CD8-positive, alpha-beta memory T cell (primary cell): ENCODE measurements at regions not wholly inside any gene's neighbourhood (a gene's known extent, or its start where the extent isn't known, plus 50 kb on each side); places are given as distances from the start of the nearest gene placed in this dataset.

Experiments
- CTCF ChIA-PET: fragments of 350-600 bp; sonication (Branson Sonifier 250); formaldehyde crosslinking; loops from one replicate; lab custom pipeline; 2021; ENCODE audit warnings: antibody characterized with exemption; lab: Charles Lee
- POLR2A ChIA-PET: fragments of 350-600 bp; sonication (Branson Sonifier 250); formaldehyde crosslinking; loops from one replicate; lab custom pipeline; 2021; ENCODE audit warnings: antibody characterized with exemption; lab: Charles Lee
- DNase-seq, 5 donors: peaks; one replicate each; pipeline versions ENCODE4 v3.0.0 to v3.0.0-alpha.2; 2020 to 2022; ENCODE audit warnings: mixed read lengths in 1 of 5
- H3K27ac ChIP-seq: one replicate; pipeline ENCODE4 v1.7.0; 2013; ENCODE audit warnings: low read depth, mild to moderate bottlenecking, low read length, moderate library complexity
- H3K27me3 ChIP-seq: 2 replicates; pipeline ENCODE4 v1.7.0; 2013; ENCODE audit warnings: low read length, mild to moderate bottlenecking; ENCODE audit not compliant: insufficient read depth, poor library complexity, severe bottlenecking
- H3K36me3 ChIP-seq: 2 replicates; pipeline ENCODE4 v1.7.0; 2013; ENCODE audit warnings: mild to moderate bottlenecking, low read length, moderate library complexity; ENCODE audit not compliant: insufficient read depth
- H3K4me1 ChIP-seq: 2 replicates; pipeline ENCODE4 v1.7.0; 2013; ENCODE audit warnings: mild to moderate bottlenecking, low read length, moderate library complexity; ENCODE audit not compliant: insufficient read depth
- H3K4me3 ChIP-seq: 2 replicates; pipeline ENCODE4 v1.7.0; 2013; ENCODE audit warnings: mild to moderate bottlenecking, low read length
- H3K9me3 ChIP-seq: 2 replicates; pipeline ENCODE4 v1.7.0; 2013; ENCODE audit warnings: mild to moderate bottlenecking, low read length
- H3K27ac Mint-ChIP-seq, 8 donors: one replicate each; pipeline ENCODE4 v1.8.0; 2020 to 2021; ENCODE audit warnings: mixed read lengths in 8 of 8, mild to moderate bottlenecking in 6 of 8, inconsistent platforms in 3 of 8, moderate library complexity in 3 of 8
- H3K27me3 Mint-ChIP-seq, 2 donors: one replicate each; pipeline ENCODE4 v1.8.0; 2020 to 2021; ENCODE audit warnings: mixed read lengths in 2 of 2, mild to moderate bottlenecking in 1 of 2, moderate library complexity in 1 of 2
- H3K36me3 Mint-ChIP-seq, 3 donors: one replicate each; pipeline ENCODE4 v1.8.0; 2020 to 2021; ENCODE audit warnings: mixed read lengths in 3 of 3, inconsistent platforms in 1 of 3, mild to moderate bottlenecking in 1 of 3
- H3K4me1 Mint-ChIP-seq, 3 donors: one replicate each; pipeline ENCODE4 v1.8.0; 2020 to 2021; ENCODE audit warnings: mixed read lengths in 3 of 3, inconsistent platforms in 1 of 3, mild to moderate bottlenecking in 1 of 3
- H3K4me3 Mint-ChIP-seq, 7 donors: one replicate each; pipeline ENCODE4 v1.8.0; 2020 to 2021; ENCODE audit warnings: mixed read lengths in 7 of 7, mild to moderate bottlenecking in 6 of 7, moderate library complexity in 4 of 7, inconsistent platforms in 2 of 7
- H3K9me3 Mint-ChIP-seq, 5 donors: one replicate each; pipeline ENCODE4 v1.8.0; 2020 to 2022; ENCODE audit warnings: mixed read lengths in 5 of 5, mild to moderate bottlenecking in 3 of 5, moderate library complexity in 2 of 5, inconsistent platforms in 1 of 5

- no peaks in the 10 kb centered on the region for H3K36me3 ChIP-seq
- Mint-ChIP-seq H3K9me3 (no peaks in the 10 kb centered on the region), H3K36me3 (no peaks in the 10 kb centered on the region), H3K4me3 (no peak overlapping the region), H3K27ac (no peak overlapping the region), H3K4me1 (peaks cover 0 to 8% (median 0%) of the 10 kb centered on the region in 3 donors), H3K27me3 (peaks cover 2 to 4% of the 10 kb centered on the region in 2 donors)
- ChIA-PET CTCF (no interaction called here), POLR2A (no interaction called here)
- H3K27me3 ChIP-seq, result no peaks in the 10 kb centered on the region
- DNase-seq, result no peak
- H3K4me1 ChIP-seq, result no peaks in the 10 kb centered on the region
- no peaks in the 10 kb centered on the region for H3K9me3 ChIP-seq
- H3K4me3 ChIP-seq, result no peak overlapping the region
- H3K27ac ChIP-seq, result no peak overlapping the region
These were observed 78.5 kb downstream of the OAT start for GRCh38 chr10:124340033-124340760.

DNA sequence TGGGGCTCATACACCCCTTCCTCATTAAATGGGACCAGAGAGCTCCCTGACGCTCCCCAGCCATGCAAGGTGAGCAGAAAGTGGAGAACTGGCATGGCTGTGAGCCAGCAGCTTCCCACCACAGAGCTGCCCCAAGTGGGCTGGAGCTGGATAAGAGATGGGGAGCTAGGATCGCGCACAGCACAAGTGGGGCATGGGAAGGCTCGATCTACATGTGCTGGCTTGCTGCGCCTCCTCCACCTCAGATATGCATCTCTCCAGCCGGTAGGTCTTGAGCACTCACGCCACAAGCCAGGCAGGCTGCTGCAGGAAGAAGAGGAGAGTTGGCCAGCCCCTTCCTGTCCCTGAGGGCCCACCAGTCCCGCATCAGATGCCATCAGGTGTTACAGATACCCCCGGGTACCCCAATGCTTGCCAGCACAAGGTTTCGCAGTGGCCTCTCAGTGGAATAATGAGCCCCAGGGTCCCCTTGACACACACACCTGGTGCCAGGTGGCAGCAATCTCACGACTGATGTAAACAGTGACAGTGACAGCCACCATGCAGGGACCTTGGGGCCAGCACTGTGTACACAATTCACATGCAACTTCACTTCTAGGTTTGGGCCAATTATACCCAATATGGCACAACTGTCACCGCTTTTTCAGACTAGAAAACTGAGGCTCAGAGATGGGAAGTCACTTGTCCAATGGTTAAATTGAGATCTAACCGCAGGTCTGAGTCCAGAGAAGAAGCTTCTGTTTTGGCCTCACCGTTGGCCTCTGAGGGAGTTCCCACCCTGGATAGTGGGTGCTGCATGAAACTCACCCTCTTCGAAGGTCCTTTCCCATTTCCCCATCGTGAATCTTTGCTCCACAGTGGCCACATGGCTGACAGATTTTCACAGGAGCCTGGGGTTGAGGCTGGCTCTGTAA is 79.3 kb downstream of the OAT start:
- CTCF ChIA-PET, result no interaction called here
- peaks cover 2 to 4% of the 10 kb centered on the region in 2 donors for H3K27me3 Mint-ChIP-seq

DNA sequence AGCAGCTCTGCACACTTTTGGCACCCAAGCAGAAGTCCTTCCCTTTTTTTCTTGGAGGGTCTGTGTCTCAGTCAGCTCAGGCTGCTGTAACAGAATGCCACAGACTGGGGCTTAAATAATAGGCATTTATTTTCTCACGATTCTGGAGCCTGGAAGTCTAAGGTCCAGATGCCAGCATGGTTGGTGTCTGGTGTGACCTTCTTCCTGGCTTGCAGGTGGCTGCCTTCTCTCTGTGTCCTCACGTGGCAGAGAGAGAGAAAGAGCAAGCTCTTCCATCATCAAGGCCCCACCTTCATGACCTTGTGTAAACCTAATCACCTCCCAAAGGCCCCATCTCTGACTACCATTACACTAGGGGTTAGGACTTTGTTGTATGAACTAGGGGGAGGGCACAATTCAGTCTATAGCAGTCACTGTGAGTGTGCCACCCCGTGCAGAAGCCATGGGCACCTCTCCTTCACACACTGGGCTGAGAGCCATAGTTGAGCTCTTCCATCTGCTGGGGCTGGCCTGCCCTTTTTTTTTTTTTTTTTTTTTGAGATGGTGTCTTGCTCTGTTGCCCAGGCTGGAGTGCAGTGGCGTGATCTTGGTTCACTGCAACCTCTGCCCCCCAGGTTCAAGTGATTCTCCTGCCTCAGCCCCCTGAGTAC is 80.3 kb downstream of the OAT start:
- Mint-ChIP-seq H3K27ac (no peak overlapping the region), H3K27me3 (peaks cover 2 to 4% of the 10 kb centered on the region in 2 donors), H3K4me1 (peaks cover 0 to 8% (median 0%) of the 10 kb centered on the region in 3 donors), H3K36me3 (no peaks in the 10 kb centered on the region), H3K9me3 (no peaks in the 10 kb centered on the region), H3K4me3 (no peak overlapping the region)
- Histone ChIP-seq H3K4me1 (no peaks in the 10 kb centered on the region), H3K9me3 (no peaks in the 10 kb centered on the region), H3K27ac (no peak overlapping the region), H3K27me3 (no peaks in the 10 kb centered on the region), H3K4me3 (no peak overlapping the region), H3K36me3 (no peaks in the 10 kb centered on the region)
- DNase-seq, result no peak
- ChIA-PET POLR2A (no interaction called here), CTCF (no interaction called here)

More for the DNA sequence above, 79.3 kb downstream of the OAT start:
- no peaks in the 10 kb centered on the region for H3K4me1 ChIP-seq
- H3K36me3 ChIP-seq, result no peaks in the 10 kb centered on the region
- POLR2A ChIA-PET, result no interaction called here
- H3K4me3 ChIP-seq, result no peak overlapping the region
- no peak for DNase-seq
- Mint-ChIP-seq H3K9me3 (no peaks in the 10 kb centered on the region), H3K36me3 (no peaks in the 10 kb centered on the region), H3K4me1 (peaks cover 0 to 8% (median 0%) of the 10 kb centered on the region in 3 donors), H3K27ac (peak overlapping the region in 1 of 8 donors; percentile 26), H3K4me3 (no peak overlapping the region)
- H3K27ac ChIP-seq, result no peak overlapping the region
- H3K27me3 ChIP-seq, result no peaks in the 10 kb centered on the region
- no peaks in the 10 kb centered on the region for H3K9me3 ChIP-seq

GRCh38 chr10:124336186-124336585 is 82.5 kb downstream of the OAT start:
- DNase-seq, result no peak
- Mint-ChIP-seq H3K4me3 (no peak overlapping the region), H3K27ac (no peak overlapping the region), H3K36me3 (peaks cover 0 to 4% (median 0%) of the 10 kb centered on the region in 3 donors), H3K4me1 (peaks cover 0 to 2% (median 0%) of the 10 kb centered on the region in 3 donors), H3K27me3 (peaks cover 5% of the 10 kb centered on the region in 2 donors), H3K9me3 (peaks cover 5 to 6% (median 5%) of the 10 kb centered on the region in 5 donors)
- Histone ChIP-seq H3K27ac (no peak overlapping the region), H3K27me3 (no peaks in the 10 kb centered on the region), H3K36me3 (no peaks in the 10 kb centered on the region), H3K4me3 (no peak overlapping the region), H3K4me1 (no peaks in the 10 kb centered on the region), H3K9me3 (no peaks in the 10 kb centered on the region)
- POLR2A ChIA-PET, result interaction anchor here (0.8 kb wide), 1 partner anchor 1922 kb away, joined by 4 read pairs; no protein-coding TSS in a partner anchor
- CTCF ChIA-PET, result no interaction called here

DNA sequence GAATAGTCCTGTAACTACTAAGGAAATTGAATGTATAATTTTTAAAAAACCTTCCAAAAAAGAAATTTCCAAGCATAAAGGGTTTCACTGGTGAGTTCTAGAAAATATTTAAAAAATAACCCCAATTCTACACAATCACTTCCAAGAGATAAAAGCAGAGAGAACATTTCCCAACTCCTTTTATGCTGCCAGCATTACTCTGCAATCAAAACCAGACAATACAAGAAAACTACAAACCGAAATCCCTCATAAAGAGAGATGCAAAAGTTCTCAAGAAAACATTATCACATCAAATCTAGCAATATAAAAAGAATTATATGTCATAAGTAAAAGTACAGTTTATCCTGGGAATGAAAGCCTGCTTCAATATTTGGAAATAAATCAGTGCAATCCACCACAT is 84.8 kb downstream of the OAT start:
- Mint-ChIP-seq H3K36me3 (peaks cover 0 to 4% (median 0%) of the 10 kb centered on the region in 3 donors), H3K4me3 (no peak overlapping the region), H3K27me3 (peaks cover 8 to 22% of the 10 kb centered on the region in 2 donors), H3K27ac (no peak overlapping the region), H3K9me3 (peaks cover 5 to 9% (median 6%) of the 10 kb centered on the region in 5 donors), H3K4me1 (no peaks in the 10 kb centered on the region)
- Histone ChIP-seq H3K27ac (no peak overlapping the region), H3K36me3 (no peaks in the 10 kb centered on the region), H3K4me3 (no peak overlapping the region), H3K27me3 (no peaks in the 10 kb centered on the region), H3K4me1 (no peaks in the 10 kb centered on the region), H3K9me3 (no peaks in the 10 kb centered on the region)
- POLR2A ChIA-PET, result no interaction called here
- CTCF ChIA-PET, result no interaction called here
- DNase-seq, result no peak

- Histone ChIP-seq H3K4me3 (no peak overlapping the region), H3K27ac (no peak overlapping the region), H3K27me3 (no peaks in the 10 kb centered on the region), H3K9me3 (no peaks in the 10 kb centered on the region), H3K36me3 (no peaks in the 10 kb centered on the region), H3K4me1 (no peaks in the 10 kb centered on the region)
- no peaks in the 10 kb centered on the region for H3K4me1 Mint-ChIP-seq
- peaks cover 0 to 4% (median 0%) of the 10 kb centered on the region in 3 donors for H3K36me3 Mint-ChIP-seq
- no peak overlapping the region for H3K27ac Mint-ChIP-seq
- POLR2A ChIA-PET, result no interaction called here
- DNase-seq, result no peak
- no peak overlapping the region for H3K4me3 Mint-ChIP-seq
- CTCF ChIA-PET, result no interaction called here
- peaks cover 9 to 32% of the 10 kb centered on the region in 2 donors for H3K27me3 Mint-ChIP-seq
- H3K9me3 Mint-ChIP-seq, result peaks cover 5 to 9% (median 6%) of the 10 kb centered on the region in 5 donors
These were observed 86.3 kb downstream of the OAT start for GRCh38 chr10:124332426-124332825.

GRCh38 chr10:124329941-124330340 is 88.8 kb downstream of the OAT start:
- CTCF ChIA-PET, result no interaction called here
- POLR2A ChIA-PET, result no interaction called here
- Histone ChIP-seq H3K36me3 (no peaks in the 10 kb centered on the region), H3K27me3 (no peaks in the 10 kb centered on the region), H3K27ac (no peak overlapping the region), H3K4me1 (no peaks in the 10 kb centered on the region), H3K4me3 (no peak overlapping the region), H3K9me3 (no peaks in the 10 kb centered on the region)
- H3K27ac Mint-ChIP-seq, result no peak overlapping the region
- peaks cover 5 to 9% (median 6%) of the 10 kb centered on the region in 5 donors for H3K9me3 Mint-ChIP-seq
- peaks cover 18 to 45% of the 10 kb centered on the region in 2 donors for H3K27me3 Mint-ChIP-seq
- no peak overlapping the region for H3K4me3 Mint-ChIP-seq
- no peaks in the 10 kb centered on the region for H3K4me1 Mint-ChIP-seq
- no peak for DNase-seq
- H3K36me3 Mint-ChIP-seq, result peaks cover 0 to 4% (median 0%) of the 10 kb centered on the region in 3 donors
